GM19324 (cell line): ENCODE measurements at regions not wholly inside any gene's neighbourhood (a gene's known extent, or its start where the extent isn't known, plus 50 kb on each side); places are given as distances from the start of the nearest gene placed in this dataset.
"Not testable (repeated sequence)": the region's sequence is repeated elsewhere in the genome, so short reads cannot be mapped to it uniquely, and the experiment has no call there.

Source experiments
- ATAC-seq: cut with Tn5 transposase; IDR thresholded peaks from one replicate; pipeline ENCODE4 v1.9.1; 2021; ENCODE audit warnings: mild to moderate bottlenecking, moderate library complexity; ENCODE audit not compliant: unreplicated experiment, low FRiP score

- ATAC-seq: no peak
These were observed 61.2 kb upstream of the SELENOP start for GRCh38 chr5:42872865-42873264.

DNA sequence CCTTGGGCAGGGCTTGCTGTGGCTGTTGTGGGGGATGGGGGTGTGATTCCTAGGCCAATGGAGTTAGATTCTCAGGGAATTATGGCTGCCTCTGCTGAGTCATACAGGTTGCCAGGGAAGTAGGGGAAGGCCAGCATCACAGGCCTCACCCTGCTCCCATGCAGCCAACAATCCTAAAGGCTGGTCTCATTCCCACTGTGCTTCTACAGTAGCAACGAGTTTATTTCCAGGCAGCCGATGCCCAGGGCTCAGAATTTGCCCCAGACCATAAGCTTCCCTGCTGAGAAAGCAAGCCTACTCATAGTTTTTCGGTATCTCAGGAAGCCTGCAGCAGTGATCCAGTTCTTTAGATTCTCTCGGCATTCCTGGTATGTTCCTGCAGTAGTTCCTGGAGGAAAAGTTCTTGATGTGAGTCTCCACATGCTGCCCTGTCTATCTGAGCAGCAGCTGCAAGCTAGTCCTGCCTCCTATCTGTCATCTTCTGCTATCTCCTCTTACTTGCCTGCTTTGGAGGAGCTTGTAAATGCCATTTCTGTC is 59.3 kb upstream of the SELENOP start:
- ATAC-seq: no peak

- not testable (repeated sequence) for ATAC-seq
These were observed 56.7 kb upstream of the SELENOP start for GRCh38 chr5:42868417-42868816.

- not testable (repeated sequence) for ATAC-seq
These were observed 53.1 kb upstream of the SELENOP start for GRCh38 chr5:42864749-42865148.
